A549 (cell line): ENCODE measurements at regions not wholly inside any gene's neighbourhood (a gene's known extent, or its start where the extent isn't known, plus 50 kb on each side); places are given as distances from the start of the nearest gene placed in this dataset.

Experiments used
- ATAC-seq, 2 experiments: fragments of 200-7000 bp in 1 of 2; fragments of >200 bp in 1 of 2; cut with Nextera tagmentation in 1 of 2; cut with Tn5 transposase in 1 of 2; 3 replicates each; pipeline versions ENCODE4 v1.8.0 to v1.9.1; 2018 to 2020; ENCODE audit warnings: mild to moderate bottlenecking in 1 of 2, moderate library complexity in 1 of 2
- CTCF ChIA-PET: fragments of 300-600 bp; sonication (Branson Sonifier 250); formaldehyde crosslinking; extraction: SDS; loops from one replicate; lab custom pipeline; 2021; ENCODE audit warnings: antibody characterized with exemption, inconsistent platforms; lab: Yijun Ruan, JAX
- POLR2A ChIA-PET: fragments of 350-600 bp; formaldehyde crosslinking; extraction: SDS; loops from one replicate; lab custom pipeline; 2021; ENCODE audit warnings: antibody characterized with exemption, inconsistent platforms; lab: Yijun Ruan, JAX
- DNase-seq, 2 experiments: peaks; one replicate each; pipeline versions ENCODE4 v3.0.0 to v3.0.0-alpha.2; 2011 to 2016; ENCODE audit warnings: low read depth in 1 of 2, low spot score in 1 of 2
- FAIRE-seq: peaks from 2 replicates; lab custom pipeline; 2011; peaks lifted over from hg19 to GRCh38; lab: Jason Lieb, UNC
- H3K27ac ChIP-seq, 2 experiments: fragments of >200 bp; sonication (Bioruptor Twin); formaldehyde crosslinking; 3 replicates each; pipeline ENCODE4 v1.5.1; 2016 to 2017
- H3K4me1 ChIP-seq: fragments of >200 bp; sonication (Bioruptor Twin); formaldehyde crosslinking; 3 replicates; pipeline ENCODE4 v1.6.1; 2016
- H3K4me2 ChIP-seq: fragments of >200 bp; sonication (Bioruptor Twin); formaldehyde crosslinking; 3 replicates; pipeline ENCODE4 v1.6.1; 2016
- H3K4me3 ChIP-seq: fragments of >200 bp; sonication (Bioruptor Twin); formaldehyde crosslinking; 3 replicates; pipeline ENCODE4 v1.5.1; 2016
- H3K9me3 ChIP-seq: fragments of >200 bp; sonication (Bioruptor Twin); formaldehyde crosslinking; 3 replicates; pipeline ENCODE4 v1.6.1; 2016
- BHLHE40 ChIP-seq: IDR thresholded peaks from 2 replicates; pipeline ENCODE4 v1.6.1; 2012; ENCODE audit warnings: low read depth, low read length, inconsistent platforms
- CBX8 ChIP-seq: fragments of 200-600 bp; sonication (generic); IDR thresholded peaks from 2 replicates; pipeline ENCODE4 v1.6.1; 2016
- CEBPB ChIP-seq, 2 experiments: fragments of >200 bp in 1 of 2; sonication (Bioruptor Twin) in 1 of 2; formaldehyde crosslinking in 1 of 2; IDR thresholded peaks; 2 replicates each; pipeline ENCODE4 v1.6.1; 2012 to 2016
- CHD2 ChIP-seq: fragments of 150-350 bp; IDR thresholded peaks from 2 replicates; pipeline ENCODE4 v1.6.1; 2014; ENCODE audit warnings: low read length; ENCODE audit not compliant: partially characterized antibody
- CTCF ChIP-seq: fragments of >200 bp; sonication (Bioruptor Twin); formaldehyde crosslinking; IDR thresholded peaks from 3 replicates; pipeline ENCODE4 v1.5.1; 2016
- E2F6 ChIP-seq: IDR thresholded peaks from 2 replicates; pipeline ENCODE4 v1.6.1; 2012; ENCODE audit warnings: low read depth, borderline replicate concordance
- EHF ChIP-seq: fragments of 250-450 bp; sonication (Bioruptor Pico); IDR thresholded peaks from 2 replicates; pipeline ENCODE4 v1.5.0; 2020; ENCODE audit warnings: mild to moderate bottlenecking
- EHMT2 ChIP-seq: fragments of 200-600 bp; sonication (generic); IDR thresholded peaks from 2 replicates; pipeline ENCODE4 v1.6.1; 2016; ENCODE audit warnings: antibody characterized with exemption, low read depth, mild to moderate bottlenecking, moderate library complexity
- ESRRA ChIP-seq: fragments of 150-350 bp; IDR thresholded peaks from 2 replicates; pipeline ENCODE4 v1.6.1; 2014; ENCODE audit warnings: mild to moderate bottlenecking, low read length, borderline replicate concordance
- FOSL2 ChIP-seq, 2 experiments: fragments of 450-650 bp in 1 of 2; fragments of >200 bp in 1 of 2; sonication (Bioruptor Twin) in 1 of 2; formaldehyde crosslinking; IDR thresholded peaks; 2 replicates each; pipeline versions ENCODE4 v1.5.0 to v1.6.1; 2016 to 2020; ENCODE audit warnings: mild to moderate bottlenecking in 1 of 2, moderate library complexity in 1 of 2
- HES2 ChIP-seq: fragments of >200 bp; sonication (Bioruptor Twin); formaldehyde crosslinking; IDR thresholded peaks from 2 replicates; pipeline ENCODE4 v1.6.1; 2016
- HMGXB4 ChIP-seq: fragments of 250-450 bp; sonication (Bioruptor Pico); IDR thresholded peaks from 2 replicates; pipeline ENCODE4 v1.5.0; 2021; ENCODE audit warnings: mild to moderate bottlenecking, moderate library complexity, borderline replicate concordance
- HOXA7 ChIP-seq: fragments of 250-450 bp; sonication (Bioruptor Pico); IDR thresholded peaks from 2 replicates; pipeline ENCODE4 v1.5.0; 2020; ENCODE audit warnings: mild to moderate bottlenecking, moderate library complexity
- HOXB13 ChIP-seq: fragments of 250-450 bp; sonication (Bioruptor Pico); IDR thresholded peaks from 2 replicates; pipeline ENCODE4 v1.5.0; 2020; ENCODE audit warnings: low read depth, mild to moderate bottlenecking, moderate library complexity
- JUNB ChIP-seq: fragments of >200 bp; sonication (Bioruptor Twin); formaldehyde crosslinking; IDR thresholded peaks from 2 replicates; pipeline ENCODE4 v1.6.1; 2016
- MAFK ChIP-seq: fragments of 450-650 bp; IDR thresholded peaks from 2 replicates; pipeline ENCODE4 v1.6.1; 2014; ENCODE audit not compliant: partially characterized antibody
- MAX ChIP-seq: IDR thresholded peaks from 2 replicates; pipeline ENCODE4 v1.6.1; 2012
- MYC ChIP-seq: IDR thresholded peaks from 2 replicates; pipeline ENCODE4 v1.6.1; 2012; ENCODE audit warnings: mild to moderate bottlenecking, inconsistent platforms, low read length, improper control_type of control experiment, borderline replicate concordance
- NFE2L2 ChIP-seq: fragments of 150-350 bp; conservative IDR thresholded peaks from 2 replicates; pipeline ENCODE4 v1.6.1; 2014; ENCODE audit warnings: low read length
- RCOR1 ChIP-seq: fragments of 150-350 bp; IDR thresholded peaks from 2 replicates; pipeline ENCODE4 v1.6.1; 2014; ENCODE audit warnings: antibody characterized with exemption, low read length, low read depth
- REST ChIP-seq: fragments of 200-600 bp; sonication (generic); IDR thresholded peaks from 2 replicates; pipeline ENCODE4 v1.6.1; 2016; ENCODE audit warnings: antibody characterized with exemption, mild to moderate bottlenecking, moderate library complexity
- USF2 ChIP-seq: fragments of 450-650 bp; IDR thresholded peaks from 2 replicates; pipeline ENCODE4 v1.6.1; 2014; ENCODE audit warnings: antibody characterized with exemption
- WGBS: methylation state at CpG from one replicate; pipeline ENCODE4 v1.1.6; 2017; ENCODE audit errors: missing lambda C conversion rate; 5-methylcytosine and 5-hydroxymethylcytosine counted together

- POLR2A ChIA-PET, result interaction anchor here (0.7 kb wide), 1 partner anchor 153 kb away, joined by 3 read pairs; no protein-coding TSS in a partner anchor
- Histone ChIP-seq H3K4me1 (no peaks in the 10 kb centered on the region), H3K4me2 (no peak overlapping the region), H3K4me3 (no peak overlapping the region), H3K27ac (no peak overlapping the region), H3K9me3 (no peaks in the 10 kb centered on the region)
- CTCF ChIA-PET, result interaction anchor here (0.5 to 0.6 kb wide), 2 partner anchors 59 to 564 kb away, joined by 3 read pairs; no protein-coding TSS in a partner anchor
- ATAC-seq (no peak), FAIRE-seq (no peak), DNase-seq (no peak)
- TF ChIP-seq HMGXB4 (CRISPR knock-in tag), result no peak
- TF ChIP-seq RCOR1, result no peak
- no peak for TF ChIP-seq EHF
- no peak for TF ChIP-seq MYC
- TF ChIP-seq HOXA7 (CRISPR knock-in tag), result no peak
- no peak for TF ChIP-seq FOSL2 (IDR thresholded peaks at IDR 0.05)
- no peak for TF ChIP-seq FOSL2 (CRISPR knock-in tag; IDR thresholded peaks at IDR 0.05)
- WGBS, result 72% methylated on average over 3 of the region's 3 CpGs
These were observed 356.8 kb downstream of the EFNA5 start for GRCh38 chr5:107313921-107314320.

GRCh38 chr5:107313098-107313497, 357.6 kb downstream of the EFNA5 start:
- no peak overlapping the region for H3K27ac ChIP-seq
- no peak for ATAC-seq
- CTCF ChIA-PET, result no interaction called here
- no peaks in the 10 kb centered on the region for H3K4me1 ChIP-seq
- H3K4me3 ChIP-seq, result no peak overlapping the region
- FAIRE-seq, result no peak
- TF ChIP-seq EHMT2, result no peak
- TF ChIP-seq NFE2L2, result no peak
- no peak for TF ChIP-seq BHLHE40
- TF ChIP-seq USF2, result no peak
- TF ChIP-seq HES2, result no peak
- no peak for TF ChIP-seq REST
- no peak for TF ChIP-seq CBX8
- TF ChIP-seq CHD2, result no peak
- no peak for TF ChIP-seq RCOR1
- no peak for TF ChIP-seq MAFK
- no peak for TF ChIP-seq E2F6
- TF ChIP-seq MAX, result no peak
- TF ChIP-seq ESRRA, result no peak
- no peak for TF ChIP-seq JUNB
- no peak for TF ChIP-seq CEBPB (IDR thresholded peaks at IDR 0.05)
- no peak for TF ChIP-seq CTCF
- no peak for TF ChIP-seq HOXB13 (CRISPR knock-in tag)
- no peak for TF ChIP-seq HOXA7 (CRISPR knock-in tag)
- no peaks in the 10 kb centered on the region for H3K9me3 ChIP-seq
- no peak overlapping the region for H3K4me2 ChIP-seq
- POLR2A ChIA-PET, result interaction anchor here (0.7 kb wide), 1 partner anchor 152 kb away, joined by 3 read pairs; no protein-coding TSS in a partner anchor
- no peak for DNase-seq
- WGBS, result 95% methylated on average over 3 of the region's 3 CpGs
